GM23338 (cell line): ENCODE measurements at regions not wholly inside any gene's neighbourhood (a gene's known extent, or its start where the extent isn't known, plus 50 kb on each side); places are given as distances from the start of the nearest gene placed in this dataset.

Source experiments
- CREB1 ChIP-seq: fragments of 250-450 bp; sonication (Bioruptor Pico); IDR thresholded peaks from 2 replicates; pipeline ENCODE4 v1.5.0; 2020; ENCODE audit warnings: low read depth, mild to moderate bottlenecking, moderate library complexity
- CTCF ChIP-seq, 2 experiments: fragments of 200-600 bp in 1 of 2; sonication (generic) in 1 of 2; conservative IDR thresholded peaks; 2 replicates each; pipeline versions ENCODE4 v1.5.1 to v1.6.1; 2016 to 2017; ENCODE audit warnings: antibody characterized with exemption in 2 of 2, low read depth in 2 of 2, mild to moderate bottlenecking in 2 of 2, moderate library complexity in 1 of 2
- ETS1 ChIP-seq: IDR thresholded peaks from 2 replicates; pipeline ENCODE4 v1.6.1; 2016; ENCODE audit warnings: antibody characterized with exemption
- EZH2 ChIP-seq: fragments of 200-600 bp; sonication (generic); IDR thresholded peaks from one replicate; pipeline ENCODE4 v1.8.0; 2017; ENCODE audit warnings: antibody characterized with exemption, mild to moderate bottlenecking, low read depth; ENCODE audit not compliant: unreplicated experiment
- EZH2phosphoT487 ChIP-seq: fragments of 200-600 bp; sonication (generic); IDR thresholded peaks from one replicate; pipeline ENCODE4 v1.8.1; 2018; ENCODE audit warnings: antibody characterized with exemption; ENCODE audit not compliant: unreplicated experiment
- JUNB ChIP-seq: IDR thresholded peaks from one replicate; pipeline ENCODE4 v1.6.1; 2016; ENCODE audit warnings: antibody characterized with exemption; ENCODE audit not compliant: unreplicated experiment
- NANOG ChIP-seq: IDR thresholded peaks from 2 replicates; pipeline ENCODE4 v1.6.1; 2016; ENCODE audit warnings: antibody characterized with exemption, borderline replicate concordance
- POLR2AphosphoS5 ChIP-seq: IDR thresholded peaks from 2 replicates; pipeline ENCODE4 v1.6.1; 2016; ENCODE audit warnings: antibody characterized with exemption, low read depth
- REST ChIP-seq: IDR thresholded peaks from one replicate; pipeline ENCODE4 v1.6.1; 2018; ENCODE audit warnings: antibody characterized with exemption; ENCODE audit not compliant: unreplicated experiment
- STAT1 ChIP-seq: IDR thresholded peaks from one replicate; pipeline ENCODE4 v1.6.1; 2016; ENCODE audit warnings: antibody characterized with exemption; ENCODE audit not compliant: unreplicated experiment
- ZNF114 ChIP-seq: fragments of 250-450 bp; sonication (Bioruptor Pico); IDR thresholded peaks from 2 replicates; pipeline ENCODE4 v1.5.0; 2020; ENCODE audit warnings: mild to moderate bottlenecking, moderate library complexity
- ZNF331 ChIP-seq: fragments of 250-450 bp; sonication (Bioruptor Pico); IDR thresholded peaks from 2 replicates; pipeline ENCODE4 v1.5.0; 2020; ENCODE audit warnings: low read depth, mild to moderate bottlenecking, moderate library complexity

- no peak for TF ChIP-seq EZH2
- no peak for TF ChIP-seq CTCF (conservative IDR thresholded peaks at IDR 0.05; ENCODE audit: low read depth in 2 of 2)
- TF ChIP-seq ETS1: no peak
- TF ChIP-seq POLR2AphosphoS5: no peak
- no peak for TF ChIP-seq REST
- TF ChIP-seq STAT1: no peak
- no peak for TF ChIP-seq EZH2phosphoT487
- TF ChIP-seq ZNF114 (CRISPR knock-in tag): no peak
- no peak for TF ChIP-seq CREB1
- TF ChIP-seq ZNF331 (CRISPR knock-in tag): no peak
- no peak for TF ChIP-seq NANOG
- no peak for TF ChIP-seq JUNB
These were observed 1039.5 kb downstream of the ADGRL2 start for GRCh38 chr1:82840192-82840591.
